Nephron progenitor cell (in vitro differentiated cells): ENCODE measurements at regions not wholly inside any gene's neighbourhood (a gene's known extent, or its start where the extent isn't known, plus 50 kb on each side); places are given as distances from the start of the nearest gene placed in this dataset.

Experiments used
- DNase-seq: peaks from one replicate; pipeline ENCODE4 v3.0.0; 2021
- H3K27ac Mint-ChIP-seq: 2 replicates; pipeline ENCODE4 v1.8.0; 2021; ENCODE audit warnings: mild to moderate bottlenecking, moderate library complexity, mixed read lengths
- H3K27me3 Mint-ChIP-seq: 2 replicates; pipeline ENCODE4 v1.8.0; 2021; ENCODE audit warnings: mild to moderate bottlenecking, low read depth, mixed read lengths; ENCODE audit not compliant: poor library complexity
- H3K36me3 Mint-ChIP-seq: 2 replicates; pipeline ENCODE4 v1.8.0; 2021; ENCODE audit warnings: low read depth, mixed read lengths
- H3K4me1 Mint-ChIP-seq: 2 replicates; pipeline ENCODE4 v1.8.0; 2021; ENCODE audit warnings: mixed read lengths
- H3K4me3 Mint-ChIP-seq: 2 replicates; pipeline ENCODE4 v1.8.0; 2021; ENCODE audit warnings: mild to moderate bottlenecking, moderate library complexity, mixed read lengths
- H3K9me3 Mint-ChIP-seq: 2 replicates; pipeline ENCODE4 v1.8.0; 2021; ENCODE audit warnings: mild to moderate bottlenecking, moderate library complexity, mixed read lengths
- TF ChIP-seq, protein P1 (sequence below): fragments of 200-600 bp; sonication (generic); IDR thresholded peaks from 2 replicates; pipeline ENCODE4 v1.5.0; 2021; ENCODE audit warnings: antibody characterized with exemption

DNA sequence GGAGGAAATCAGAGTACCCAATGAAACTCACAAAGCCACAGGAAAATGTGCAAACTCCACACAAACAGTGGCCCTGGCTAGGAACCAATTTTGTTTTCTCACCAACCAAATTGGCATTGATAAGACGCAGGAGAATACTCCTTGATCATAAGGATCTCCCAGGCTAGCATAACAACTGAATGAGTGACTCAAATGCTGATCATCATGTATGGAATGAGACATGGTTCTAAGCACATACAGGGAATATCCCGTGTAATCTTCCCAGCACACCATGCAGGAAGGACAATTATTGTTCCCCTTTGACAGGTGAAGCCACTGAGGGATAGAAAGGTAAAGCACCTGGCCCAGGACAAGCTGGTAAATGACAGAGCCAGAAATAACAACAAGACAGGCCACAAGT, 180.0 kb upstream of the DUSP10 start:
- DNase-seq: no peak
- TF ChIP-seq, protein P1, sequence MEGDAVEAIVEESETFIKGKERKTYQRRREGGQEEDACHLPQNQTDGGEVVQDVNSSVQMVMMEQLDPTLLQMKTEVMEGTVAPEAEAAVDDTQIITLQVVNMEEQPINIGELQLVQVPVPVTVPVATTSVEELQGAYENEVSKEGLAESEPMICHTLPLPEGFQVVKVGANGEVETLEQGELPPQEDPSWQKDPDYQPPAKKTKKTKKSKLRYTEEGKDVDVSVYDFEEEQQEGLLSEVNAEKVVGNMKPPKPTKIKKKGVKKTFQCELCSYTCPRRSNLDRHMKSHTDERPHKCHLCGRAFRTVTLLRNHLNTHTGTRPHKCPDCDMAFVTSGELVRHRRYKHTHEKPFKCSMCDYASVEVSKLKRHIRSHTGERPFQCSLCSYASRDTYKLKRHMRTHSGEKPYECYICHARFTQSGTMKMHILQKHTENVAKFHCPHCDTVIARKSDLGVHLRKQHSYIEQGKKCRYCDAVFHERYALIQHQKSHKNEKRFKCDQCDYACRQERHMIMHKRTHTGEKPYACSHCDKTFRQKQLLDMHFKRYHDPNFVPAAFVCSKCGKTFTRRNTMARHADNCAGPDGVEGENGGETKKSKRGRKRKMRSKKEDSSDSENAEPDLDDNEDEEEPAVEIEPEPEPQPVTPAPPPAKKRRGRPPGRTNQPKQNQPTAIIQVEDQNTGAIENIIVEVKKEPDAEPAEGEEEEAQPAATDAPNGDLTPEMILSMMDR: no peak
- no peaks in the 10 kb centered on the region for H3K4me1 Mint-ChIP-seq
- H3K27ac Mint-ChIP-seq: no peak overlapping the region
- no peaks in the 10 kb centered on the region for H3K9me3 Mint-ChIP-seq
- H3K27me3 Mint-ChIP-seq: no peaks in the 10 kb centered on the region
- no peak overlapping the region for H3K4me3 Mint-ChIP-seq
- H3K36me3 Mint-ChIP-seq: no peaks in the 10 kb centered on the region

DNA sequence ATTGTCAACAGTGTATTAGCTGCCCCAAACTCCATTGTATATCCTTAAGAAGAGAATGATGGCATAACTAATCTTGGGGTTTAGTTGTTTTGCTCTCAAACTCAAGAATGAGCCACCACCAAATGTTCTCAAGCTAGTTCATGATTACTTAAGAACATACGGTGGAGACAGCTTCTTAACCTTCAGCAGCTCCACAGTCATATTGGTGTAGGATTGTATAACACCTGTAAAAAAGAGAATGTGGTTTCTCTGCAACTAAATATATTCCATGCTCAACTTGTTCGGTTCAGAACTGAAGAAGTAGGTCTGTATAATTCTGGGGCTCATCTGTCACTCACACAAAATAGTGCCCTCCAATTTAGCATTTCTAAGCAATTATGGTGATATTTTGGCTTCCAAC, 177.9 kb upstream of the DUSP10 start:
- no peaks in the 10 kb centered on the region for H3K4me1 Mint-ChIP-seq
- H3K27me3 Mint-ChIP-seq: peaks cover 4% of the 10 kb centered on the region
- no peaks in the 10 kb centered on the region for H3K9me3 Mint-ChIP-seq
- H3K4me3 Mint-ChIP-seq: no peak overlapping the region
- no peak overlapping the region for H3K27ac Mint-ChIP-seq
- no peaks in the 10 kb centered on the region for H3K36me3 Mint-ChIP-seq
- TF ChIP-seq, protein P1: no peak
- DNase-seq: no peak

DNA sequence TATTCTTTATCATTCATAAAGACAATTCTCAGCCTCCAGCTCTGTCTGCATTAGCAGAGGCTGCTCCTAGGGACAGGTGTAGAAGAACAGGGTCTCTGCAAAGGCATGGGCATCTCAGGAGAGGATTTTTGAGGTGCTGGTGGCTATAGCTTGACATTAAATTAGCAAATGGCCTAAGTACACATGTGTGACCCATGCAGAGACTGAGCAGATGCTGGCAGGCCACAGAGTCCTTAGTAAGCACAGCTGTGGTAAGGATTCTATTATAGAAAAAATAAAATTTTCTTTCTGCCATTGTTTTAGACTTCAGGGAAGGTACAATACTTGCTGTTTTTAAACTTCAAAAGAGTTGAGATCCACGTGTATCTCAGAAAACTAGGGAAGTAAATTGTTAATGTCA, 177.5 kb upstream of the DUSP10 start:
- Mint-ChIP-seq H3K27me3 (peaks cover 4% of the 10 kb centered on the region), H3K27ac (no peak overlapping the region), H3K36me3 (no peaks in the 10 kb centered on the region), H3K9me3 (no peaks in the 10 kb centered on the region), H3K4me1 (no peaks in the 10 kb centered on the region), H3K4me3 (no peak overlapping the region)
- TF ChIP-seq, protein P1: no peak
- DNase-seq: no peak

DNA sequence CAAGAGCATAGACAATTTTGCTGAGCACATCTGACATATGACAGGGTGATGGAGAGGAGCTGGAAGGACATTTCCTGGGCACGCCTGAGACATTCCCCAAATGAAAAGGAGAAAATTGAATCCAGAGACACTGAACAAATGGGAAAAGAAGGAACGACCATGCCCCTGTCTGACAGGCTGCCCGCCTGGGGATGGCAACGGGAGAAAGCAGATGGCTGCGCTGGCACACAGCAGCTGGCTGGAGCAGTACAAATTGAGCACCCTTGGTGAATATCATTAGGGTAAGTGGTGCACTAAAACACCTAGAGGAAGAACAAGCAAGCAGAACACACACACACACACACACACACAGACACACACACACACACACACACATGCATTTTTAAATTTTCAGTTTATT, 174.3 kb upstream of the DUSP10 start:
- H3K4me3 Mint-ChIP-seq: no peak overlapping the region
- DNase-seq: no peak
- no peaks in the 10 kb centered on the region for H3K4me1 Mint-ChIP-seq
- H3K36me3 Mint-ChIP-seq: no peaks in the 10 kb centered on the region
- no peak overlapping the region for H3K27ac Mint-ChIP-seq
- peaks cover 4% of the 10 kb centered on the region for H3K27me3 Mint-ChIP-seq
- TF ChIP-seq, protein P1: no peak
- H3K9me3 Mint-ChIP-seq: no peaks in the 10 kb centered on the region

DNA sequence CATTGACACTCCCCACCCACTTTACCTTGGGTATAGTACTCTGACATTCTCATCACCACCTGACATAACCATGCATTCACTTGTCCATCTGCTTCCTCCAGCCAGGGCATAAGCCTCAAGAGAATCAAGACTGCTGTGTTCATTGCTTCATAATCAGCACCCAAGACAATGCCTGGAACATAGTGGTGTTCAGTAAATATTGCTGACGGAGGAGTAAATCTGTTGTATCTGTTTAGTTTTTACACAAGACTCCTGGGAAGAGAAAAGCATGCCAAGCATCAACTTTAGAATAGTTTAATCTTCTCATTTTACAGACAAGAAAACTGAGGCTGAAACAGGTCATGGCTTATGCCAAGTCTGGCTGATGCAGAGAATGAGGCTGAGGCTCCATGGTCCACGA, 173.9 kb upstream of the DUSP10 start:
- Mint-ChIP-seq H3K9me3 (no peaks in the 10 kb centered on the region), H3K36me3 (no peaks in the 10 kb centered on the region), H3K27me3 (peaks cover 4% of the 10 kb centered on the region), H3K27ac (no peak overlapping the region), H3K4me3 (no peak overlapping the region), H3K4me1 (no peaks in the 10 kb centered on the region)
- TF ChIP-seq, protein P1: no peak
- no peak for DNase-seq

DNA sequence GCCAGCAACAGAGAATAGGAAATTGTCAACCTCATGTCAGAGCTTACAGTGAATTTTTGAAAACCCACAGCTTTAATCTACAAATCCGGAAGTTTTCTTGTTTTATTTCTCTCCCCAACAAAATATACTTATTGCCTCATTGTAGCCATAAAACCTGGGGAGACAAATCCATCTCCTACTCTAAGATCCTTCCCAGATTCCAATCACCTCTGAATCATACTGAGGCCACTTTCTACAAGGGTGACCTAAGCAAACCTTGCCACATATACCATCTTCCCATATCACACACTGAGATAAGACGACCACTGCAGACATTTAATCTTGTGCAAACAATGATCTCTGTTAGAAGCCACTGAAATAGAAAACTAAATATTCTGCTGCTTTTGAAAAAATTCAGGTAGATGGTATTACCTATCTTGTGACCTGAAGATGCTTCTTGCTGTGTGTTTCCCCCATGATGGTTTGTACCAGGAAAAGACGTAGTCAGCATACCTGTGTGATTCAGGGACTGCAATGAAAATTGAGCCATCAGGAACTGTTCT, 171.5 kb upstream of the DUSP10 start:
- H3K36me3 Mint-ChIP-seq: no peaks in the 10 kb centered on the region
- DNase-seq: no peak
- TF ChIP-seq, protein P1: no peak
- no peaks in the 10 kb centered on the region for H3K9me3 Mint-ChIP-seq
- H3K27me3 Mint-ChIP-seq: peaks cover 4% of the 10 kb centered on the region
- no peak overlapping the region for H3K4me3 Mint-ChIP-seq
- no peaks in the 10 kb centered on the region for H3K4me1 Mint-ChIP-seq
- no peak overlapping the region for H3K27ac Mint-ChIP-seq
